HepG2 (cell line): ENCODE measurements at regions not wholly inside any gene's neighbourhood (a gene's known extent, or its start where the extent isn't known, plus 50 kb on each side); places are given as distances from the start of the nearest gene placed in this dataset.

Experiments
- ATAC-seq: fragments of 200-7000 bp; cut with Tn5 transposase; 3 replicates; pipeline ENCODE4 v1.9.1; 2020; ENCODE audit warnings: mild to moderate bottlenecking, moderate library complexity
- BruUV-seq: library from RNA; stranded (reverse); fragments of 400-500 nt; replicated peaks from 2 replicates; lab custom pipeline; 2021; lab: Mats Ljungman, UMichigan
- CTCF ChIA-PET: fragments of 300-600 bp; formaldehyde crosslinking; extraction: SDS; loops from one replicate; lab custom pipeline; 2021; ENCODE audit warnings: low total read pairs, inconsistent platforms, low intra/inter-chr PET ratio; lab: Yijun Ruan, JAX
- POLR2A ChIA-PET: fragments of 350-600 bp; sonication (Branson Sonifier 250); formaldehyde crosslinking; loops from one replicate; lab custom pipeline; 2020; ENCODE audit warnings: antibody characterized with exemption, inconsistent platforms; lab: Yijun Ruan, JAX
- DNase-seq: peaks from one replicate; pipeline ENCODE4 v3.0.0-alpha.2; 2015; ENCODE audit warnings: low spot score
- FAIRE-seq: peaks from 3 replicates; lab custom pipeline; 2011; peaks lifted over from hg19 to GRCh38; lab: Jason Lieb, UNC
- H2AFZ ChIP-seq: one replicate; pipeline ENCODE4 v1.6.1; 2011; ENCODE audit warnings: low read length, inconsistent platforms
- H3K27ac ChIP-seq: fragments of 300-600 bp; 3 replicates; pipeline ENCODE4 v1.8.0; 2011; ENCODE audit warnings: mixed run types, mild to moderate bottlenecking, mixed read lengths, low read length, inconsistent platforms; ENCODE audit not compliant: insufficient read depth; ENCODE audit errors: extremely low read length
- H3K27me3 ChIP-seq, 2 experiments: fragments of 200-600 bp in 1 of 2; 2 replicates in 1 of 2; 3 replicates in 1 of 2; pipeline versions ENCODE4 v1.6.0 to v1.8.0; 2011; ENCODE audit warnings: low read length in 2 of 2, mild to moderate bottlenecking in 2 of 2, moderate library complexity in 2 of 2, inconsistent platforms in 1 of 2; ENCODE audit not compliant: insufficient read depth in 2 of 2, control insufficient read depth in 1 of 2
- H3K36me3 ChIP-seq, 2 experiments: fragments of 200-600 bp in 1 of 2; replicated peaks in 1 of 2; 2 replicates in 1 of 2; 3 replicates in 1 of 2; pipeline versions ENCODE4 v1.5.1 to v1.8.0; 2011; ENCODE audit warnings: low read length in 2 of 2, inconsistent platforms in 1 of 2; ENCODE audit not compliant: insufficient read depth in 2 of 2, control insufficient read depth in 1 of 2
- H3K4me1 ChIP-seq: 2 replicates; pipeline ENCODE4 v1.5.1; 2012; ENCODE audit warnings: low read length, inconsistent platforms; ENCODE audit not compliant: insufficient read depth
- H3K4me2 ChIP-seq: 2 replicates; pipeline ENCODE4 v1.6.0; 2011; ENCODE audit warnings: low read depth, low read length, inconsistent platforms
- H3K4me3 ChIP-seq, 3 experiments: fragments of 200-600 bp in 1 of 3; sonication (generic), shearing (Covaris generic) in 1 of 3; replicated peaks in 1 of 3; 2 replicates each; pipeline ENCODE4 v1.5.1; 2011 to 2016; ENCODE audit warnings: low read length in 3 of 3, inconsistent platforms in 2 of 3, low read depth in 2 of 3, mild to moderate bottlenecking in 2 of 3, control low read depth in 1 of 3, mixed read lengths in 1 of 3; ENCODE audit not compliant: insufficient read depth in 1 of 3
- H3K79me2 ChIP-seq: one replicate; pipeline ENCODE4 v1.6.1; 2011; ENCODE audit warnings: low read length, inconsistent platforms; ENCODE audit not compliant: insufficient read depth
- H3K9ac ChIP-seq: 2 replicates; pipeline ENCODE4 v1.6.0; 2011; ENCODE audit warnings: mild to moderate bottlenecking, low read depth, low read length, inconsistent platforms; ENCODE audit not compliant: insufficient read depth
- H3K9me3 ChIP-seq: 2 replicates; pipeline ENCODE4 v1.5.1; 2012; ENCODE audit warnings: mild to moderate bottlenecking, low read length
- H4K20me1 ChIP-seq: 2 replicates; pipeline ENCODE4 v1.6.0; 2011; ENCODE audit warnings: inconsistent platforms, mild to moderate bottlenecking, low read length, moderate library complexity; ENCODE audit not compliant: insufficient read depth
- DMAP1 ChIP-seq: IDR thresholded peaks from 2 replicates; pipeline ENCODE4 v1.6.1; 2016
- HDAC2 ChIP-seq: sonication (generic); formaldehyde crosslinking; IDR thresholded peaks from 2 replicates; pipeline ENCODE4 v1.4.0; 2020; ENCODE audit warnings: missing genetic modification reagents
- HMG20A ChIP-seq: IDR thresholded peaks from 2 replicates; pipeline ENCODE4 v1.6.1; 2016; ENCODE audit warnings: borderline replicate concordance
- KDM4B ChIP-seq: sonication (generic); formaldehyde crosslinking; IDR thresholded peaks from 2 replicates; pipeline ENCODE4 v1.4.0; 2020; ENCODE audit warnings: missing genetic modification reagents
- KMT2B ChIP-seq: IDR thresholded peaks from 2 replicates; pipeline ENCODE4 v1.6.1; 2016; ENCODE audit warnings: missing genetic modification reagents, missing compliant biosample characterization
- MTF2 ChIP-seq: sonication (generic); formaldehyde crosslinking; IDR thresholded peaks from 2 replicates; pipeline ENCODE4 v1.5.0; 2020; ENCODE audit warnings: missing genetic modification reagents, borderline replicate concordance
- ZNF143 ChIP-seq: sonication (generic); formaldehyde crosslinking; IDR thresholded peaks from 2 replicates; pipeline ENCODE4 v1.4.0; 2020; ENCODE audit warnings: missing genetic modification reagents
- ZNF331 ChIP-seq: sonication (generic); formaldehyde crosslinking; IDR thresholded peaks from 2 replicates; pipeline ENCODE4 v1.4.0; 2020; ENCODE audit warnings: missing genetic modification reagents
- ZSCAN12 ChIP-seq: sonication (generic); formaldehyde crosslinking; IDR thresholded peaks from 2 replicates; pipeline ENCODE4 v1.9.0; 2021; ENCODE audit warnings: mild to moderate bottlenecking, missing genetic modification reagents
- WGBS: methylation state at CpG from one replicate; pipeline ENCODE4 v1.1.6; 2017; ENCODE audit warnings: low lambda C conversion rate; 5-methylcytosine and 5-hydroxymethylcytosine counted together
- in situ Hi-C: cut with HindIII; loops from 2 replicates; pipeline ENCODE4 v1.10.0; 2017; ENCODE audit warnings: low pct_unique_long_range_greater_than_20kb; ENCODE audit not compliant: extremely low pct_ligation_motif_present
- intact Hi-C: fragments of 100-400 bp; cut with micrococcal nuclease; formaldehyde crosslinking; loops from one replicate; pipeline ENCODE4 v1.10.0; 2022; ENCODE audit not compliant: unreplicated experiment
- TF ChIP-seq, protein P1 (sequence below): sonication (generic); formaldehyde crosslinking; IDR thresholded peaks from 2 replicates; pipeline ENCODE4 v1.5.0; 2020; ENCODE audit warnings: missing genetic modification reagents
- TF ChIP-seq, protein P2 (sequence below): sonication (generic); formaldehyde crosslinking; IDR thresholded peaks from 2 replicates; pipeline ENCODE4 v1.5.1; 2020; ENCODE audit warnings: mild to moderate bottlenecking, missing genetic modification reagents, moderate library complexity
- TF ChIP-seq, protein P3 (sequence below): sonication (generic); IDR thresholded peaks from 2 replicates; pipeline ENCODE4 v1.6.1; 2016; ENCODE audit warnings: low read depth, borderline replicate concordance

DNA sequence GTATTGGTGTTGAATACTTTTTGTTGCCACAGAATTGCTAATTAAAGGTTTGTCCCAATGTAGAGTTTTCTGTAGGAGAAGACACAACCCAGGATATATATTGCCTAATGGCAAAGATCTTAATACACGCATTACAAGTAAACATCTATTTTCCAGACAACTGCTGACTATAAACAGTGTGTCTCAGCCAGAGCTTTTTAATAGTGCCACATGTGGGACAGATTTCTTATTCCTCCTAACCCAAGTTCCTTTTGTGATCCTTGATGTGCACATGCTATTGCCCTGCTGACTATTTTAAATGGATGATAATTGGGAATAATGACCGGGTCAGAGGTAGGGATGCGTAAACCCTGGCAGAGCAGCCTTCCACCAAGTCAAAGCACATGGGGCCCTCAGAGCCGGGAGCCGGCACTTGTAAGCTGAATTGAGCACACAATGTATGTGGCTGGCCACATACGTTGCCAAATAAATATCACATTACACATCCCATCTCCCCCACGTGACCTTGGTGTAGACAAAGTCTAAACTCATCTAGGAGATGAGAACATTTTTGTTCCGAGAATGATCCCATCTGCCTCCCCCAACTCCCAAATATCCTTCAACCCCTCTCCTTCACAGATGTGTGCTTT, 209.8 kb upstream of the NFIA start:
- Histone ChIP-seq H3K4me3 (no peak overlapping the region), H3K27ac (no peak overlapping the region), H2AFZ (no peak overlapping the region), H3K4me1 (no peaks in the 10 kb centered on the region), H3K9ac (no peak overlapping the region), H3K4me2 (no peak overlapping the region), H4K20me1 (no peaks in the 10 kb centered on the region), H3K79me2 (no peaks in the 10 kb centered on the region), H3K9me3 (no peaks in the 10 kb centered on the region), H3K36me3 (no peaks in the 10 kb centered on the region), H3K27me3 (peaks cover 0 to 3% of the 10 kb centered on the region in 2 experiments; a peak in 2 of 5 replicates)
- 41% methylated on average over 7 of the region's 8 CpGs for WGBS
- ATAC-seq (no peak), DNase-seq (no peak), FAIRE-seq (no peak)
- in situ Hi-C loops, result no loop called here
- ChIA-PET POLR2A (no interaction called here), CTCF (no interaction called here)
- no TSS peak for BruUV-seq
- no peak for TF ChIP-seq HMG20A (CRISPR knock-in tag)
- TF ChIP-seq ZSCAN12 (CRISPR knock-in tag), result no peak
- intact Hi-C loops, result no loop called here

DNA sequence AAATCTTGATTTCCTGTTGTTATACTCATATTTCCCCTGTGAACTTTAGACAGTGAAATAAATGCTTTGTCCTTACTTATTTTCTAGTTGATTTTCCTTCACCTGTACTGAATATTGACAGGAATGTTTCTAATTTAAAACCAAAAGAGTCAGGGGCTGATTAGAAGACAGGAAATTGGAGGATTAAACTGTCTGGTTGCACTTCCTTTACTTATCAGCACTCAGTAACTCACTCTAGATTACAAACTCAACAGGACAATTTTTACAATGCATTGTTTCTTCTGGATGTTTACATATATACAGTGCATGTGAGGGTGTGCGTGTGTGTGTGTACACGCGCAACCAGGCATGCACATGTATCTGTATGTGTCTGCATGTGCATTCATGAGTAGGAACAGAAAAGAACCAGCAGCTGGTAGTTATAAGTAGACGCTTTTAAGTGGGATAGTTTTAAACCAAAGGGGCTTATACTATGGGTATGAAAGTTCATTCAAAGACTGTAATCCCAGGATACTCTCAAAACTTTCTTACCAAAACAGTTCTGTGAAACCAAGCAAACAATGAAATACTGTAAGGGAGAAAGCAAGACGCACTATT, 212.0 kb upstream of the NFIA start:
- Histone ChIP-seq H2AFZ (no peak overlapping the region), H3K27ac (no peak overlapping the region), H3K4me1 (peaks cover 7% of the 10 kb centered on the region; the same call in 1 of the 2 replicates), H4K20me1 (no peaks in the 10 kb centered on the region), H3K4me2 (no peak overlapping the region), H3K79me2 (no peaks in the 10 kb centered on the region), H3K27me3 (peaks cover 3 to 21% of the 10 kb centered on the region in 2 experiments), H3K9ac (no peak overlapping the region), H3K4me3 (no peak overlapping the region), H3K9me3 (no peaks in the 10 kb centered on the region), H3K36me3 (no peaks in the 10 kb centered on the region)
- FAIRE-seq, result no peak
- intact Hi-C loops (no loop called here), in situ Hi-C loops (no loop called here)
- no peak for DNase-seq
- POLR2A ChIA-PET, result no interaction called here
- BruUV-seq, result no TSS peak
- whole genome bisulfite sequencing, result 70% methylated on average over 5 of the region's 5 CpGs
- no peak for ATAC-seq
- CTCF ChIA-PET, result no interaction called here
- TF ChIP-seq, protein P1, sequence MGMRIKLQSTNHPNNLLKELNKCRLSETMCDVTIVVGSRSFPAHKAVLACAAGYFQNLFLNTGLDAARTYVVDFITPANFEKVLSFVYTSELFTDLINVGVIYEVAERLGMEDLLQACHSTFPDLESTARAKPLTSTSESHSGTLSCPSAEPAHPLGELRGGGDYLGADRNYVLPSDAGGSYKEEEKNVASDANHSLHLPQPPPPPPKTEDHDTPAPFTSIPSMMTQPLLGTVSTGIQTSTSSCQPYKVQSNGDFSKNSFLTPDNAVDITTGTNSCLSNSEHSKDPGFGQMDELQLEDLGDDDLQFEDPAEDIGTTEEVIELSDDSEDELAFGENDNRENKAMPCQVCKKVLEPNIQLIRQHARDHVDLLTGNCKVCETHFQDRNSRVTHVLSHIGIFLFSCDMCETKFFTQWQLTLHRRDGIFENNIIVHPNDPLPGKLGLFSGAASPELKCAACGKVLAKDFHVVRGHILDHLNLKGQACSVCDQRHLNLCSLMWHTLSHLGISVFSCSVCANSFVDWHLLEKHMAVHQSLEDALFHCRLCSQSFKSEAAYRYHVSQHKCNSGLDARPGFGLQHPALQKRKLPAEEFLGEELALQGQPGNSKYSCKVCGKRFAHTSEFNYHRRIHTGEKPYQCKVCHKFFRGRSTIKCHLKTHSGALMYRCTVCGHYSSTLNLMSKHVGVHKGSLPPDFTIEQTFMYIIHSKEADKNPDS, result no peak
- no peak for TF ChIP-seq HDAC2 (CRISPR knock-in tag)
- no peak for TF ChIP-seq MTF2 (CRISPR knock-in tag)
- TF ChIP-seq DMAP1 (CRISPR knock-in tag), result no peak
- TF ChIP-seq, protein P2, sequence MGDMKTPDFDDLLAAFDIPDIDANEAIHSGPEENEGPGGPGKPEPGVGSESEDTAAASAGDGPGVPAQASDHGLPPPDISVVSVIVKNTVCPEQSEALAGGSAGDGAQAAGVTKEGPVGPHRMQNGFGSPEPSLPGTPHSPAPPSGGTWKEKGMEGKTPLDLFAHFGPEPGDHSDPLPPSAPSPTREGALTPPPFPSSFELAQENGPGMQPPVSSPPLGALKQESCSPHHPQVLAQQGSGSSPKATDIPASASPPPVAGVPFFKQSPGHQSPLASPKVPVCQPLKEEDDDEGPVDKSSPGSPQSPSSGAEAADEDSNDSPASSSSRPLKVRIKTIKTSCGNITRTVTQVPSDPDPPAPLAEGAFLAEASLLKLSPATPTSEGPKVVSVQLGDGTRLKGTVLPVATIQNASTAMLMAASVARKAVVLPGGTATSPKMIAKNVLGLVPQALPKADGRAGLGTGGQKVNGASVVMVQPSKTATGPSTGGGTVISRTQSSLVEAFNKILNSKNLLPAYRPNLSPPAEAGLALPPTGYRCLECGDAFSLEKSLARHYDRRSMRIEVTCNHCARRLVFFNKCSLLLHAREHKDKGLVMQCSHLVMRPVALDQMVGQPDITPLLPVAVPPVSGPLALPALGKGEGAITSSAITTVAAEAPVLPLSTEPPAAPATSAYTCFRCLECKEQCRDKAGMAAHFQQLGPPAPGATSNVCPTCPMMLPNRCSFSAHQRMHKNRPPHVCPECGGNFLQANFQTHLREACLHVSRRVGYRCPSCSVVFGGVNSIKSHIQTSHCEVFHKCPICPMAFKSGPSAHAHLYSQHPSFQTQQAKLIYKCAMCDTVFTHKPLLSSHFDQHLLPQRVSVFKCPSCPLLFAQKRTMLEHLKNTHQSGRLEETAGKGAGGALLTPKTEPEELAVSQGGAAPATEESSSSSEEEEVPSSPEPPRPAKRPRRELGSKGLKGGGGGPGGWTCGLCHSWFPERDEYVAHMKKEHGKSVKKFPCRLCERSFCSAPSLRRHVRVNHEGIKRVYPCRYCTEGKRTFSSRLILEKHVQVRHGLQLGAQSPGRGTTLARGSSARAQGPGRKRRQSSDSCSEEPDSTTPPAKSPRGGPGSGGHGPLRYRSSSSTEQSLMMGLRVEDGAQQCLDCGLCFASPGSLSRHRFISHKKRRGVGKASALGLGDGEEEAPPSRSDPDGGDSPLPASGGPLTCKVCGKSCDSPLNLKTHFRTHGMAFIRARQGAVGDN (CRISPR knock-in tag), result no peak
- TF ChIP-seq KMT2B (CRISPR knock-in tag), result no peak
- TF ChIP-seq ZNF143 (CRISPR knock-in tag), result no peak
- no peak for TF ChIP-seq ZNF331 (CRISPR knock-in tag)
- TF ChIP-seq, protein P3, sequence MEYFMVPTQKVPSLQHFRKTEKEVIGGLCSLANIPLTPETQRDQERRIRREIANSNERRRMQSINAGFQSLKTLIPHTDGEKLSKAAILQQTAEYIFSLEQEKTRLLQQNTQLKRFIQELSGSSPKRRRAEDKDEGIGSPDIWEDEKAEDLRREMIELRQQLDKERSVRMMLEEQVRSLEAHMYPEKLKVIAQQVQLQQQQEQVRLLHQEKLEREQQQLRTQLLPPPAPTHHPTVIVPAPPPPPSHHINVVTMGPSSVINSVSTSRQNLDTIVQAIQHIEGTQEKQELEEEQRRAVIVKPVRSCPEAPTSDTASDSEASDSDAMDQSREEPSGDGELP, result no peak
- TF ChIP-seq KDM4B (CRISPR knock-in tag), result no peak
